H1 (cell line): ENCODE measurements at regions not wholly inside any gene's neighbourhood (a gene's known extent, or its start where the extent isn't known, plus 50 kb on each side); places are given as distances from the start of the nearest gene placed in this dataset.
A peak's percentile ranks its signal among the peaks of the same experiment; 100 is the strongest.

Experiments
- EP300 ChIP-seq, 2 experiments: IDR thresholded peaks; 1 replicate in 1 of 2; 2 replicates in 1 of 2; pipeline ENCODE4 v1.6.1; 2011 to 2012; ENCODE audit warnings: low read depth in 2 of 2, low read length in 2 of 2, mild to moderate bottlenecking in 2 of 2, borderline replicate concordance in 1 of 2, inconsistent platforms in 1 of 2, moderate library complexity in 1 of 2
- JUN ChIP-seq: IDR thresholded peaks from 2 replicates; pipeline ENCODE4 v1.6.1; 2011; ENCODE audit warnings: low read depth, mild to moderate bottlenecking, improper control_type of control experiment, low read length
- KDM1A ChIP-seq: fragments of 200-600, 300-600 bp; sonication (generic); IDR thresholded peaks from 2 replicates; pipeline ENCODE4 v1.7.1; 2016; ENCODE audit warnings: mild to moderate bottlenecking, low read length, borderline replicate concordance
- POLR2A ChIP-seq, 2 experiments: IDR thresholded peaks; 1 replicate in 1 of 2; 2 replicates in 1 of 2; pipeline ENCODE4 v1.6.1; 2011; ENCODE audit warnings: low read depth in 2 of 2, low read length in 2 of 2, mild to moderate bottlenecking in 2 of 2; ENCODE audit errors: control extremely low read depth in 1 of 2
- SIN3A ChIP-seq, 2 experiments: IDR thresholded peaks in 1 of 2; conservative IDR thresholded peaks in 1 of 2; 2 replicates each; pipeline ENCODE4 v1.6.1; 2011 to 2012; ENCODE audit warnings: low read length in 2 of 2, improper control_type of control experiment in 1 of 2, low read depth in 1 of 2, mild to moderate bottlenecking in 1 of 2
- SP1 ChIP-seq: IDR thresholded peaks from 2 replicates; pipeline ENCODE4 v1.6.1; 2011; ENCODE audit warnings: low read depth, low read length
- TF ChIP-seq, protein P1 (sequence below): IDR thresholded peaks from 2 replicates; pipeline ENCODE4 v1.6.1; 2012; ENCODE audit warnings: inconsistent platforms
- TF ChIP-seq, protein P2 (sequence below), 3 experiments: IDR thresholded peaks; 1 replicate in 2 of 3; 2 replicates in 1 of 3; pipeline versions ENCODE4 v1.5.1 to v1.6.1; 2011; ENCODE audit warnings: low read length in 3 of 3, mild to moderate bottlenecking in 3 of 3, inconsistent platforms in 2 of 3, low read depth in 1 of 3, moderate library complexity in 1 of 3; ENCODE audit not compliant: insufficient read depth in 1 of 3; ENCODE audit errors: control extremely low read depth in 1 of 3

DNA sequence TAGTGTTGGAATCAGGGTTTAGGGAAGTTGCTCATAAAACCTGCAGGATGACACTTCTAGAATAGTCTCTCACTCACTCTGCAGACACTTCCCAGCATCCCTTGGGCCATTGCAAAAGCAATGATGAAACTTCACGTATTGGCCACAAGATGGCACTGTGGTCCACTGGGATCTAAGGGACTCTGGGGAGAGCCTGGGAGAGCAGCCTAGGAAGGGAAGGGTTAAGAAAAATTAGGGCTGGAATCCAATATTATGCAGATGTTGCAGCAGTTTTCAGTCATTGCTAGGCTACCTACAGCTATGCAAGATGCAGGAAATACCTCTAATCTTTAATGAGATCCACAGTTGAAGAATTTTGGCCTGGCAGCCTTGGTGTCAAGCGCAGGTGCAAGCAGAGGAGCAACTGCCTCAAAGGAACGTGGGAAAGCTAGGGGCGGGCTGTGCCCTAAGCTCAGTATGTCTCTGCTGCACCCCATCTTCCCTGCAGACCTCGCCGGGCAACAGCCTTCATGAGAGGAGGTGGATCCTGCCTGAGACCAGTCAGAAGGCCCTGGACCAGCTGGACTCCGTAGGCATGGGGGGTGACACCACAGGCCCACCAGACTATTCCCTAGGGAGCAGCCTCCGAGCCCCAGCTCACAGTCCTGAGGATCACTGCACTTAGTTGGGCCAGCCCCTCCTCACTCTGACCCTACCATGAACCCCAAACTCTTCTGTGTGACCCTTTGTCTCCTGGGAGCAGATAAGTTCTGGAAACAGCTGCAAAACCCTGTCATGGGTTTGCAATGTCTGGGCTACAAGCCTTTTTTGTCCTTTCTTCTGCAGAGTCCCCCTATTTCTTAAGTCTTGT lies 127.9 kb upstream of the PRSS58 start:
- TF ChIP-seq EP300 (IDR thresholded peaks at IDR 0.05; ENCODE audit: borderline replicate concordance in 1 of 2, low read depth in 2 of 2, low read length in 2 of 2) (peak in 1 of 2 experiments; percentile 20; a peak in 1 of 3 replicates), SP1 (no peak), SIN3A (conservative IDR thresholded peaks at IDR 0.05 in 1 of 2, IDR thresholded peaks at IDR 0.05 in 1 of 2; ENCODE audit: low read depth in 1 of 2, low read length in 2 of 2) (no peak), KDM1A (peak; percentile 32; the same call in 1 of the 2 replicates), JUN (no peak), POLR2A (IDR thresholded peaks at IDR 0.05; ENCODE audit: control extremely low read depth in 1 of 2, low read depth in 2 of 2, low read length in 2 of 2) (no peak)
- TF ChIP-seq, protein P1, sequence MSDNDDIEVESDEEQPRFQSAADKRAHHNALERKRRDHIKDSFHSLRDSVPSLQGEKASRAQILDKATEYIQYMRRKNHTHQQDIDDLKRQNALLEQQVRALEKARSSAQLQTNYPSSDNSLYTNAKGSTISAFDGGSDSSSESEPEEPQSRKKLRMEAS = peak; percentile 58
- TF ChIP-seq, protein P2, sequence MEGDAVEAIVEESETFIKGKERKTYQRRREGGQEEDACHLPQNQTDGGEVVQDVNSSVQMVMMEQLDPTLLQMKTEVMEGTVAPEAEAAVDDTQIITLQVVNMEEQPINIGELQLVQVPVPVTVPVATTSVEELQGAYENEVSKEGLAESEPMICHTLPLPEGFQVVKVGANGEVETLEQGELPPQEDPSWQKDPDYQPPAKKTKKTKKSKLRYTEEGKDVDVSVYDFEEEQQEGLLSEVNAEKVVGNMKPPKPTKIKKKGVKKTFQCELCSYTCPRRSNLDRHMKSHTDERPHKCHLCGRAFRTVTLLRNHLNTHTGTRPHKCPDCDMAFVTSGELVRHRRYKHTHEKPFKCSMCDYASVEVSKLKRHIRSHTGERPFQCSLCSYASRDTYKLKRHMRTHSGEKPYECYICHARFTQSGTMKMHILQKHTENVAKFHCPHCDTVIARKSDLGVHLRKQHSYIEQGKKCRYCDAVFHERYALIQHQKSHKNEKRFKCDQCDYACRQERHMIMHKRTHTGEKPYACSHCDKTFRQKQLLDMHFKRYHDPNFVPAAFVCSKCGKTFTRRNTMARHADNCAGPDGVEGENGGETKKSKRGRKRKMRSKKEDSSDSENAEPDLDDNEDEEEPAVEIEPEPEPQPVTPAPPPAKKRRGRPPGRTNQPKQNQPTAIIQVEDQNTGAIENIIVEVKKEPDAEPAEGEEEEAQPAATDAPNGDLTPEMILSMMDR (IDR thresholded peaks at IDR 0.05; ENCODE audit: control extremely low read depth in 1 of 3, insufficient read depth in 1 of 3, low read depth in 1 of 3, low read length in 3 of 3) = peak; percentile 74 to 88 (median 88)
